ENCODE measurements at regions not wholly inside any gene's neighbourhood (a gene's known extent, or its start where the extent isn't known, plus 50 kb on each side); places are given as distances from the start of the nearest gene placed in this dataset.

DNA sequence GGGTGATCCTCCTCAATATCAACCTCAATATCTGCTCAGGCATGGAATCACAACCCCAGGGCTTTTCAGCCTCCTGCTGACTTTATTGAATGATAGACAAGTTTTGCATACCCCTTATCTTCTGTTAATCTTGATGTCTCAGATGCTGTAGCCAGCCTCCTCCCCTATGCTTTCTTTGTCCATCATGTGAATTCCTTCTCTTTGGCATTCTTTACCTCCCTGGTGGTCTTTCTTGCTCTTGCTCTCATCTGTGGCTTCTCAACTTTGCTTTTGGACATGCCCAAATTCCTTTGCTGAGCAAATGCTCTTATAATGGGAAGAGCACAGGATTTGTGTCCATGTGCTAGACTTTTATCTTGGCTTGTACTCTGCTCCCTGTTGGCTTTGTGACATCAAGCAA, 73.4 kb upstream of the FAM13C start:
- Histone ChIP-seq H3K79me2 (ENCODE audit: insufficient read depth, low read length) (no peaks in the 10 kb centered on the region), H3K9ac (ENCODE audit: low read length) (no peak overlapping the region), H3K9me2 (ENCODE audit: insufficient read depth) (no peaks in the 10 kb centered on the region), H3K4me3 (replicated peaks in 1 of 2; ENCODE audit: low read depth in 1 of 2, low read length in 2 of 2) (no peak overlapping the region), H3K4me2 (ENCODE audit: low read length) (no peak overlapping the region), H4K20me1 (ENCODE audit: insufficient read depth) (no peaks in the 10 kb centered on the region), H3K9me3 (ENCODE audit: control insufficient read depth in 1 of 2, insufficient read depth in 1 of 2, low read depth in 1 of 2, low read length in 2 of 2) (no peaks in the 10 kb centered on the region), H3K27ac (ENCODE audit: low read depth, low read length) (no peak overlapping the region), H2AFZ (ENCODE audit: low read depth, low read length, poor library complexity, severe bottlenecking) (no peak overlapping the region), H3K4me1 (ENCODE audit: control insufficient read depth in 1 of 2, insufficient read depth in 2 of 2, low read length in 2 of 2) (peaks cover 2 to 3% of the 10 kb centered on the region in 2 experiments; a peak in 2 of 4 replicates), H3K36me3 (ENCODE audit: control insufficient read depth in 1 of 2, insufficient read depth in 2 of 2, low read length in 2 of 2) (no peaks in the 10 kb centered on the region), H3K27me3 (ENCODE audit: insufficient read depth, low read length) (peaks cover 20% of the 10 kb centered on the region; the same call in 1 of the 2 replicates)
- DNase-seq (ENCODE audit: low read depth, low spot score), result no peak
- ChIA-PET RAD21 (ENCODE audit: low non-redundant PET in 1 of 2, low total read pairs in 2 of 2, uncharacterized antibody in 2 of 2, unreplicated experiment in 2 of 2) (no interaction called here), POLR2A (no interaction called here), CTCF (no interaction called here)
- TF ChIP-seq YY1 (IDR thresholded peaks at IDR 0.05; ENCODE audit: extremely low read depth, insufficient replicate concordance, low read depth, low read length), result no peak
- no peak for TF ChIP-seq CEBPB (IDR thresholded peaks at IDR 0.05; ENCODE audit: low read depth)
- no peak for TF ChIP-seq POLR2A (IDR thresholded peaks at IDR 0.05; ENCODE audit: borderline replicate concordance, extremely low read depth, insufficient read depth, insufficient read length)
- TF ChIP-seq, protein P1, sequence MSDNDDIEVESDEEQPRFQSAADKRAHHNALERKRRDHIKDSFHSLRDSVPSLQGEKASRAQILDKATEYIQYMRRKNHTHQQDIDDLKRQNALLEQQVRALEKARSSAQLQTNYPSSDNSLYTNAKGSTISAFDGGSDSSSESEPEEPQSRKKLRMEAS (IDR thresholded peaks at IDR 0.05), result no peak
- TF ChIP-seq EZH2 (IDR thresholded peaks at IDR 0.05), result no peak
- TF ChIP-seq POLR2AphosphoS5 (IDR thresholded peaks at IDR 0.05; ENCODE audit: low read depth, low read length), result no peak
- no peak for TF ChIP-seq RAD21 (IDR thresholded peaks at IDR 0.05; ENCODE audit: low read depth)
- TF ChIP-seq EGR1 (IDR thresholded peaks at IDR 0.05; ENCODE audit: low read depth), result no peak
- no peak for TF ChIP-seq TCF7L2 (IDR thresholded peaks at IDR 0.05; ENCODE audit: borderline replicate concordance, extremely low read depth, insufficient read depth, insufficient read length)
- TF ChIP-seq, protein P2, sequence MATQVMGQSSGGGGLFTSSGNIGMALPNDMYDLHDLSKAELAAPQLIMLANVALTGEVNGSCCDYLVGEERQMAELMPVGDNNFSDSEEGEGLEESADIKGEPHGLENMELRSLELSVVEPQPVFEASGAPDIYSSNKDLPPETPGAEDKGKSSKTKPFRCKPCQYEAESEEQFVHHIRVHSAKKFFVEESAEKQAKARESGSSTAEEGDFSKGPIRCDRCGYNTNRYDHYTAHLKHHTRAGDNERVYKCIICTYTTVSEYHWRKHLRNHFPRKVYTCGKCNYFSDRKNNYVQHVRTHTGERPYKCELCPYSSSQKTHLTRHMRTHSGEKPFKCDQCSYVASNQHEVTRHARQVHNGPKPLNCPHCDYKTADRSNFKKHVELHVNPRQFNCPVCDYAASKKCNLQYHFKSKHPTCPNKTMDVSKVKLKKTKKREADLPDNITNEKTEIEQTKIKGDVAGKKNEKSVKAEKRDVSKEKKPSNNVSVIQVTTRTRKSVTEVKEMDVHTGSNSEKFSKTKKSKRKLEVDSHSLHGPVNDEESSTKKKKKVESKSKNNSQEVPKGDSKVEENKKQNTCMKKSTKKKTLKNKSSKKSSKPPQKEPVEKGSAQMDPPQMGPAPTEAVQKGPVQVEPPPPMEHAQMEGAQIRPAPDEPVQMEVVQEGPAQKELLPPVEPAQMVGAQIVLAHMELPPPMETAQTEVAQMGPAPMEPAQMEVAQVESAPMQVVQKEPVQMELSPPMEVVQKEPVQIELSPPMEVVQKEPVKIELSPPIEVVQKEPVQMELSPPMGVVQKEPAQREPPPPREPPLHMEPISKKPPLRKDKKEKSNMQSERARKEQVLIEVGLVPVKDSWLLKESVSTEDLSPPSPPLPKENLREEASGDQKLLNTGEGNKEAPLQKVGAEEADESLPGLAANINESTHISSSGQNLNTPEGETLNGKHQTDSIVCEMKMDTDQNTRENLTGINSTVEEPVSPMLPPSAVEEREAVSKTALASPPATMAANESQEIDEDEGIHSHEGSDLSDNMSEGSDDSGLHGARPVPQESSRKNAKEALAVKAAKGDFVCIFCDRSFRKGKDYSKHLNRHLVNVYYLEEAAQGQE (IDR thresholded peaks at IDR 0.05; ENCODE audit: low read depth), result no peak
- no peak for TF ChIP-seq EZH2phosphoT487 (IDR thresholded peaks at IDR 0.05; ENCODE audit: borderline replicate concordance)
- TF ChIP-seq JUND (IDR thresholded peaks at IDR 0.05), result no peak
- TF ChIP-seq ZNF274 (IDR thresholded peaks at IDR 0.05; ENCODE audit: low read depth, low read length), result no peak
- TF ChIP-seq, protein P3, sequence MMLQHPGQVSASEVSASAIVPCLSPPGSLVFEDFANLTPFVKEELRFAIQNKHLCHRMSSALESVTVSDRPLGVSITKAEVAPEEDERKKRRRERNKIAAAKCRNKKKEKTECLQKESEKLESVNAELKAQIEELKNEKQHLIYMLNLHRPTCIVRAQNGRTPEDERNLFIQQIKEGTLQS (IDR thresholded peaks at IDR 0.05), result no peak
- no peak for ATAC-seq
- intact Hi-C loops (cut with micrococcal nuclease), result no loop called here
- no TSS peak for BruUV-seq (replicated peaks)

Measured in HCT116 (cell line).